Thyroid gland (tissue), 4 donors: ENCODE measurements at regions not wholly inside any gene's neighbourhood (a gene's known extent, or its start where the extent isn't known, plus 50 kb on each side); places are given as distances from the start of the nearest gene placed in this dataset.

Experiments
- DNase-seq, 2 donors: peaks; one replicate each; pipeline ENCODE4 v3.0.0-alpha.2; 2019
- H3K27ac ChIP-seq, 3 donors: fragments of 200-600 bp; sonication (generic); 1 replicate in 2 of 3; 2 replicates in 1 of 3; pipeline ENCODE4 v1.5.1; 2016 to 2019; ENCODE audit warnings: mild to moderate bottlenecking in 1 of 3, moderate library complexity in 1 of 3
- H3K27me3 ChIP-seq: fragments of 200-600 bp; sonication (generic); one replicate; pipeline ENCODE4 v1.5.1; 2019
- H3K36me3 ChIP-seq, 2 donors: fragments of 200-600 bp; sonication (generic); one replicate each; pipeline ENCODE4 v1.5.1; 2016 to 2019
- H3K4me1 ChIP-seq, 2 donors: fragments of 200-600 bp; sonication (generic); one replicate each; pipeline ENCODE4 v1.5.1; 2017 to 2019
- H3K4me3 ChIP-seq, 3 donors: fragments of 200-600 bp; sonication (generic); replicated peaks in 1 of 3; 1 replicate in 2 of 3; 2 replicates in 1 of 3; pipeline ENCODE4 v1.5.1; 2016; ENCODE audit warnings: mild to moderate bottlenecking in 1 of 3
- H3K9me3 ChIP-seq: fragments of 200-600 bp; sonication (generic); one replicate; pipeline ENCODE4 v1.5.1; 2017
- POLR2A ChIP-seq, 2 donors: fragments of 450-650 bp; IDR thresholded peaks; one replicate each; pipeline ENCODE4 v1.6.1; 2017; ENCODE audit warnings: antibody characterized with exemption in 2 of 2, mild to moderate bottlenecking in 2 of 2, moderate library complexity in 1 of 2
- WGBS, 2 donors: methylation state at CpG; one replicate each; pipeline ENCODE4 v1.1.5; 2017; 5-methylcytosine and 5-hydroxymethylcytosine counted together
- intact Hi-C: fragments of 100-400 bp; cut with DNase I; formaldehyde crosslinking; loops from one replicate; pipeline ENCODE4 v1.15.1; 2023
- TF ChIP-seq, protein P1 (sequence below), 6 experiments: fragments of 200-600 bp in 3 of 6; fragments of 450-650 bp in 3 of 6; sonication (generic) in 3 of 6; IDR thresholded peaks; one replicate each; pipeline ENCODE4 v1.5.1; 2016 to 2019; ENCODE audit warnings: antibody characterized with exemption in 6 of 6, mild to moderate bottlenecking in 2 of 6, inconsistent platforms in 1 of 6, moderate library complexity in 1 of 6

DNA sequence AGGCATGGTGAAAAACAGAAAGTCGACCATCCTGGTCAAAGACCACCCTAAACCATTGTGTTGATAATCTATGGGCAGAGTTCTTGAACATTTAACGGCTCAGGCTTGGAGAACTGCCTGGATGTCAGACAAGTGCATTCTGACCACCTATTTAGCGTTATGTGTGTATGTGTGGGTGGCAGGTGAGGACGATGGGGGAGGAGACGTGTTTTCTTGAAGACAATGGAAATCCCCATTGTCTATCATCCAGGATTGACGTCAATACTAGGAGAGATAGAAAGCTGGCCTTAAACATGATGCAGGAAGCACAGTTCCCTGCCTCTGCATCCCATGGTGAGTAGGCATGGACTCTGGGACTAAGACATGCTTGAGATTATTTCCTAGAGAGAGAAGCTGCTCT is 157.4 kb upstream of the MAF start:
- no peaks in the 10 kb centered on the region for H3K27me3 ChIP-seq
- no peaks in the 10 kb centered on the region for H3K4me1 ChIP-seq
- intact Hi-C loops, result no loop called here
- TF ChIP-seq POLR2A (IDR thresholded peaks at IDR 0.05), result no peak
- TF ChIP-seq, protein P1, sequence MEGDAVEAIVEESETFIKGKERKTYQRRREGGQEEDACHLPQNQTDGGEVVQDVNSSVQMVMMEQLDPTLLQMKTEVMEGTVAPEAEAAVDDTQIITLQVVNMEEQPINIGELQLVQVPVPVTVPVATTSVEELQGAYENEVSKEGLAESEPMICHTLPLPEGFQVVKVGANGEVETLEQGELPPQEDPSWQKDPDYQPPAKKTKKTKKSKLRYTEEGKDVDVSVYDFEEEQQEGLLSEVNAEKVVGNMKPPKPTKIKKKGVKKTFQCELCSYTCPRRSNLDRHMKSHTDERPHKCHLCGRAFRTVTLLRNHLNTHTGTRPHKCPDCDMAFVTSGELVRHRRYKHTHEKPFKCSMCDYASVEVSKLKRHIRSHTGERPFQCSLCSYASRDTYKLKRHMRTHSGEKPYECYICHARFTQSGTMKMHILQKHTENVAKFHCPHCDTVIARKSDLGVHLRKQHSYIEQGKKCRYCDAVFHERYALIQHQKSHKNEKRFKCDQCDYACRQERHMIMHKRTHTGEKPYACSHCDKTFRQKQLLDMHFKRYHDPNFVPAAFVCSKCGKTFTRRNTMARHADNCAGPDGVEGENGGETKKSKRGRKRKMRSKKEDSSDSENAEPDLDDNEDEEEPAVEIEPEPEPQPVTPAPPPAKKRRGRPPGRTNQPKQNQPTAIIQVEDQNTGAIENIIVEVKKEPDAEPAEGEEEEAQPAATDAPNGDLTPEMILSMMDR (IDR thresholded peaks at IDR 0.05), result no peak
- H3K4me3 ChIP-seq, result no peak overlapping the region
- no peak for DNase-seq
- H3K9me3 ChIP-seq, result no peaks in the 10 kb centered on the region
- no peak overlapping the region for H3K27ac ChIP-seq
- 94 to 95% methylated on average over 6 of the region's 6 CpGs for WGBS, 2 donors
- no peaks in the 10 kb centered on the region for H3K36me3 ChIP-seq

DNA sequence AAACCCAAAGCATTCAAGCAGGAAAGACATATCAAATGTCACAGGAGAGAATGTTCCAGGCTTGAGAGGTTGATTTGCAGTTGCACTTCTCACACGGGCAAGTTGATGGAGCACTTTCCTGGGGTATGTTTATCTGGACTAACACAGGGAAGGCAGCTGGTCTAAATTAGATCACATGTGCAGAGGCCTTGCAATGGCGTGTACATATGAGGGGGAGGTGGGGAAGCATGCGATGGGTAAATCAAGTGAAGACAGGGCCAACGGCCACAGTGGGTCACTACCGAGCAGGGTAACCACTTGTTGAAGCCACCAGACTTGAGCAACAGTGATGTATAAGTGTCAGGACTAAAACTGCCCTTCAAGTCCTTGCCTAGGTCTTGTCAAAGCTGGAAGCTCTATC is 156.6 kb upstream of the MAF start:
- no peak for TF ChIP-seq POLR2A (IDR thresholded peaks at IDR 0.05)
- TF ChIP-seq, protein P1 (IDR thresholded peaks at IDR 0.05), result no peak
- intact Hi-C loops, result no loop called here
- Histone ChIP-seq H3K27ac (no peak overlapping the region), H3K36me3 (no peaks in the 10 kb centered on the region), H3K4me3 (no peak overlapping the region), H3K9me3 (no peaks in the 10 kb centered on the region), H3K27me3 (no peaks in the 10 kb centered on the region), H3K4me1 (no peaks in the 10 kb centered on the region)
- DNase-seq, result no peak
- WGBS, 2 donors, result 83 to 86% methylated on average over 5 of the region's 5 CpGs

DNA sequence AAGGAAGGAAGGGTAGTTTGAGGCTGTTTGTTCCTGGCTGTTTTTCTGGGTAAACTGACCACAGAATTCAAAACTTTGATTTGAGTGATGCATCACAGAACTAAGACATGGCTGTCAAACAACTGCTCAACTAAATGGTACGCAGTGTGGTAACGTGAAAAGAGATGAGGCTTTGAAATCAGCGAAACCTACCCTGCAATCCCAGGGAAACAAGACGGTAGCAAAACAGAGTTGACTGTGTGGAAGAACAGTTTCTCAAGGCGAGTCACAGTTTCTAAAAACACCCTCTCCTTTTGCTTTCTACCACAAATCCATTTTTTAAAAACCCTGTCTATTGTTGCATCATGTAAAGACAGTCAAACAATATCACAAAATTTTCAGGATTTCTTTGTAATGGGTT is 156.0 kb upstream of the MAF start:
- no peak for DNase-seq
- no peak overlapping the region for H3K27ac ChIP-seq
- H3K36me3 ChIP-seq, result no peaks in the 10 kb centered on the region
- intact Hi-C loops, result no loop called here
- TF ChIP-seq POLR2A (IDR thresholded peaks at IDR 0.05), result no peak
- TF ChIP-seq, protein P1 (IDR thresholded peaks at IDR 0.05), result no peak
- H3K9me3 ChIP-seq, result no peaks in the 10 kb centered on the region
- H3K27me3 ChIP-seq, result no peaks in the 10 kb centered on the region
- H3K4me1 ChIP-seq, result no peaks in the 10 kb centered on the region
- WGBS, 2 donors, result 96 to 97% methylated on average over 5 of the region's 5 CpGs
- H3K4me3 ChIP-seq, result no peak overlapping the region

DNA sequence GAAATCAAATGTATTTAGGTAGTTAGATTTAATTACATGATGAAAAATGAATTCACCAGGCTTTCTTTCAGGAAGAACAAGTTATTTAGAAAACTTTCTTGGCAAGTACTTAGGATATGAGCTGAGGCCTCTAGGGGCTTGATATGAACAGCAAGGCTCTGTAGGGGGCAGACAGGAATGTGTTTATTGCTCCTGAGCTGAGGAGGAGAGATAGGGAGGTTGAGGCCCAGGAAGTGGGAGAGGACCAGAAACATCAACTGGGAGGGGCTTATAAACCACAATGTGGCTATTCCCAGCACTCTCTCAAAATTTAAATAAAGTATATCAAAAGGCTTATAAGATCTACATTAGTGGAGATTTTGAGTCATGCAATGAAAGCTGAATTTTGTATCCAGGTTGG is 154.0 kb upstream of the MAF start:
- TF ChIP-seq, protein P1 (IDR thresholded peaks at IDR 0.05), result no peak
- no peak for TF ChIP-seq POLR2A (IDR thresholded peaks at IDR 0.05)
- no peak for DNase-seq
- intact Hi-C loops, result no loop called here

DNA sequence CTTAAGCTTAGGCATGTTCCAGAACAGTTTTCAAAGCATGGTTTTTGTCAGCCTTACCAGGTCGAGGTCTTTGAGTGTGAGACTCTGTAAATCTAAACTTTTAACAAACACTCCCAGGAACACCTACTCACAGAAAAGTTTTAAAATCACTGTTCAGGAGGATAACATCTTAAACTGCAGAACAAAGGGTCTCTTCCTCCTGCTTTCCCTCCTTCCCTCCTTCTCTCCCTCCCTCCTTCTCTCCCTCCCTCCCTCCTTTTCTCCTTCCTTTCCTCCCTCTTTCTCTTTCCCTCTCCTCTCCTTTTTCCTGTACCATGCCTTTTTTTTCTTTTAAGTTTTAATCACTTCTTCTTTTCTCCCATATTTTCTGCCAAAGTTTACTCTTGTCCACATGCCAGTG is 153.5 kb upstream of the MAF start:
- H3K27ac ChIP-seq, result no peak overlapping the region
- no peaks in the 10 kb centered on the region for H3K36me3 ChIP-seq
- no peak for DNase-seq
- no peak overlapping the region for H3K4me3 ChIP-seq
- no peaks in the 10 kb centered on the region for H3K9me3 ChIP-seq
- no peak for TF ChIP-seq POLR2A (IDR thresholded peaks at IDR 0.05)
- TF ChIP-seq, protein P1 (IDR thresholded peaks at IDR 0.05), result no peak
- no peaks in the 10 kb centered on the region for H3K27me3 ChIP-seq
- intact Hi-C loops, result no loop called here
- 32 to 56% methylated on average over 1 of the region's 1 CpG for WGBS, 2 donors
- H3K4me1 ChIP-seq, result no peaks in the 10 kb centered on the region

More for the DNA sequence above, 154.0 kb upstream of the MAF start:
- Histone ChIP-seq H3K27ac (no peak overlapping the region), H3K4me3 (no peak overlapping the region), H3K4me1 (no peaks in the 10 kb centered on the region), H3K36me3 (no peaks in the 10 kb centered on the region), H3K9me3 (no peaks in the 10 kb centered on the region), H3K27me3 (no peaks in the 10 kb centered on the region)
